HEK293 (cell line): ENCODE measurements at regions not wholly inside any gene's neighbourhood (a gene's known extent, or its start where the extent isn't known, plus 50 kb on each side); places are given as distances from the start of the nearest gene placed in this dataset.

Source experiments
- CTCF ChIA-PET: fragments of 350-600 bp; formaldehyde crosslinking; extraction: SDS; loops from one replicate; lab custom pipeline; 2021; ENCODE audit warnings: antibody characterized with exemption; lab: Yijun Ruan, JAX
- POLR2A ChIA-PET: fragments of 300-600 bp; formaldehyde crosslinking; extraction: SDS; loops from one replicate; lab custom pipeline; 2020; ENCODE audit warnings: antibody characterized with exemption, inconsistent platforms; lab: Yijun Ruan, JAX
- H3K27ac ChIP-seq: fragments of 200-500 bp; sonication (Bioruptor generic); 2 replicates; pipeline ENCODE4 v1.5.1; 2014; ENCODE audit warnings: low read depth, low read length, control low read depth, inconsistent platforms; ENCODE audit errors: extremely low read depth
- H3K36me3 ChIP-seq, 2 experiments: fragments of 200-500 bp in 1 of 2; sonication (Bioruptor generic) in 1 of 2; 1 replicate in 1 of 2; 2 replicates in 1 of 2; pipeline ENCODE4 v1.5.1; 2014 to 2017; ENCODE audit warnings: inconsistent platforms in 2 of 2, low read length in 2 of 2; ENCODE audit not compliant: control insufficient read depth in 2 of 2, insufficient read depth in 1 of 2
- H3K4me1 ChIP-seq: fragments of 200-500 bp; sonication (Bioruptor generic); 2 replicates; pipeline ENCODE4 v1.5.1; 2014; ENCODE audit warnings: mild to moderate bottlenecking, low read length, inconsistent platforms; ENCODE audit not compliant: control insufficient read depth, insufficient read depth
- H3K4me3 ChIP-seq: 2 replicates; pipeline ENCODE4 v1.5.1; 2011; ENCODE audit warnings: low read depth, mild to moderate bottlenecking, control low read depth, low read length, moderate library complexity
- H3K9me3 ChIP-seq: fragments of 200-500 bp; sonication (Bioruptor generic); 2 replicates; pipeline ENCODE4 v1.5.1; 2014; ENCODE audit warnings: low read depth, low read length, inconsistent platforms; ENCODE audit not compliant: control insufficient read depth, insufficient read depth
- GLI4 ChIP-seq: fragments of 450-650 bp; formaldehyde crosslinking; IDR thresholded peaks from 2 replicates; pipeline ENCODE4 v1.5.1; 2016; ENCODE audit warnings: missing biosample characterization, missing genetic modification characterization
- KLF10 ChIP-seq: fragments of 450-650 bp; IDR thresholded peaks from 2 replicates; pipeline ENCODE4 v1.5.1; 2018; ENCODE audit warnings: missing biosample characterization, mild to moderate bottlenecking, missing genetic modification characterization
- MYNN ChIP-seq: fragments of 450-650 bp; formaldehyde crosslinking; IDR thresholded peaks from 2 replicates; pipeline ENCODE4 v1.5.1; 2016; ENCODE audit warnings: missing biosample characterization, missing genetic modification characterization, borderline replicate concordance
- OVOL3 ChIP-seq: fragments of 450-650 bp; formaldehyde crosslinking; IDR thresholded peaks from 2 replicates; pipeline ENCODE4 v1.5.1; 2016; ENCODE audit warnings: missing biosample characterization, missing genetic modification characterization
- PRDM1 ChIP-seq: fragments of 450-650 bp; formaldehyde crosslinking; IDR thresholded peaks from 2 replicates; pipeline ENCODE4; 2016; ENCODE audit warnings: missing biosample characterization, missing genetic modification characterization
- RBAK ChIP-seq: fragments of 450-650 bp; formaldehyde crosslinking; IDR thresholded peaks from 2 replicates; pipeline ENCODE4 v1.5.1; 2016; ENCODE audit warnings: missing biosample characterization, missing genetic modification characterization
- ZBTB8A ChIP-seq: fragments of 450-650 bp; formaldehyde crosslinking; IDR thresholded peaks from 2 replicates; pipeline ENCODE4 v1.5.1; 2016; ENCODE audit warnings: missing biosample characterization, missing genetic modification characterization
- ZNF114 ChIP-seq: fragments of 450-650 bp; formaldehyde crosslinking; IDR thresholded peaks from 2 replicates; pipeline ENCODE4 v1.5.0; 2017; ENCODE audit warnings: missing biosample characterization, missing genetic modification characterization
- ZNF211 ChIP-seq: fragments of 450-650 bp; formaldehyde crosslinking; IDR thresholded peaks from 2 replicates; pipeline ENCODE4 v1.5.1; 2016; ENCODE audit warnings: low read depth, missing biosample characterization, missing genetic modification characterization
- ZNF24 ChIP-seq: fragments of 450-650 bp; formaldehyde crosslinking; IDR thresholded peaks from 2 replicates; pipeline ENCODE4 v1.5.1; 2016; ENCODE audit warnings: missing biosample characterization, missing genetic modification characterization
- ZNF354C ChIP-seq: fragments of 450-650 bp; formaldehyde crosslinking; IDR thresholded peaks from 2 replicates; pipeline ENCODE4 v1.5.1; 2016; ENCODE audit warnings: missing biosample characterization, missing genetic modification characterization, low read depth, borderline replicate concordance
- ZNF391 ChIP-seq: fragments of 450-650 bp; formaldehyde crosslinking; IDR thresholded peaks from 2 replicates; pipeline ENCODE4 v1.5.1; 2016; ENCODE audit warnings: low read depth, missing biosample characterization, missing genetic modification characterization, borderline replicate concordance
- ZNF510 ChIP-seq: fragments of 450-650 bp; formaldehyde crosslinking; IDR thresholded peaks from 2 replicates; pipeline ENCODE4 v1.5.1; 2018; ENCODE audit warnings: mild to moderate bottlenecking, missing genetic modification characterization, missing biosample characterization; ENCODE audit not compliant: insufficient replicate concordance
- ZNF555 ChIP-seq: fragments of 450-650 bp; formaldehyde crosslinking; conservative IDR thresholded peaks from 2 replicates; pipeline ENCODE4 v1.5.1; 2017; ENCODE audit warnings: missing biosample characterization, mild to moderate bottlenecking, missing genetic modification characterization, inconsistent platforms
- ZSCAN5A ChIP-seq: fragments of 450-650 bp; formaldehyde crosslinking; IDR thresholded peaks from 2 replicates; pipeline ENCODE4 v1.5.1; 2016; ENCODE audit warnings: missing biosample characterization, missing genetic modification characterization
- ZXDB ChIP-seq: fragments of 450-650 bp; formaldehyde crosslinking; IDR thresholded peaks from 2 replicates; pipeline ENCODE4 v1.5.1; 2016; ENCODE audit warnings: missing biosample characterization, missing genetic modification characterization
- TF ChIP-seq, protein P1 (sequence below): fragments of 450-650 bp; formaldehyde crosslinking; conservative IDR thresholded peaks from 2 replicates; pipeline ENCODE4 v1.5.1; 2016; ENCODE audit warnings: low read depth, missing biosample characterization, missing genetic modification characterization
- TF ChIP-seq, protein P2 (sequence below): fragments of 450-650 bp; formaldehyde crosslinking; IDR thresholded peaks from 2 replicates; pipeline ENCODE4 v1.5.1; 2017; ENCODE audit warnings: missing biosample characterization, missing genetic modification characterization
- TF ChIP-seq, protein P3 (sequence below): fragments of 450-650 bp; formaldehyde crosslinking; IDR thresholded peaks from 2 replicates; pipeline ENCODE4 v1.5.1; 2016; ENCODE audit warnings: missing biosample characterization, missing genetic modification characterization, borderline replicate concordance
- TF ChIP-seq, protein P4 (sequence below): fragments of 450-650 bp; formaldehyde crosslinking; IDR thresholded peaks from 2 replicates; pipeline ENCODE4; 2016; ENCODE audit warnings: missing biosample characterization, missing genetic modification characterization

GRCh38 chr13:53408847-53409568, 380.4 kb downstream of the OLFM4 start (continued):
- TF ChIP-seq, protein P1, sequence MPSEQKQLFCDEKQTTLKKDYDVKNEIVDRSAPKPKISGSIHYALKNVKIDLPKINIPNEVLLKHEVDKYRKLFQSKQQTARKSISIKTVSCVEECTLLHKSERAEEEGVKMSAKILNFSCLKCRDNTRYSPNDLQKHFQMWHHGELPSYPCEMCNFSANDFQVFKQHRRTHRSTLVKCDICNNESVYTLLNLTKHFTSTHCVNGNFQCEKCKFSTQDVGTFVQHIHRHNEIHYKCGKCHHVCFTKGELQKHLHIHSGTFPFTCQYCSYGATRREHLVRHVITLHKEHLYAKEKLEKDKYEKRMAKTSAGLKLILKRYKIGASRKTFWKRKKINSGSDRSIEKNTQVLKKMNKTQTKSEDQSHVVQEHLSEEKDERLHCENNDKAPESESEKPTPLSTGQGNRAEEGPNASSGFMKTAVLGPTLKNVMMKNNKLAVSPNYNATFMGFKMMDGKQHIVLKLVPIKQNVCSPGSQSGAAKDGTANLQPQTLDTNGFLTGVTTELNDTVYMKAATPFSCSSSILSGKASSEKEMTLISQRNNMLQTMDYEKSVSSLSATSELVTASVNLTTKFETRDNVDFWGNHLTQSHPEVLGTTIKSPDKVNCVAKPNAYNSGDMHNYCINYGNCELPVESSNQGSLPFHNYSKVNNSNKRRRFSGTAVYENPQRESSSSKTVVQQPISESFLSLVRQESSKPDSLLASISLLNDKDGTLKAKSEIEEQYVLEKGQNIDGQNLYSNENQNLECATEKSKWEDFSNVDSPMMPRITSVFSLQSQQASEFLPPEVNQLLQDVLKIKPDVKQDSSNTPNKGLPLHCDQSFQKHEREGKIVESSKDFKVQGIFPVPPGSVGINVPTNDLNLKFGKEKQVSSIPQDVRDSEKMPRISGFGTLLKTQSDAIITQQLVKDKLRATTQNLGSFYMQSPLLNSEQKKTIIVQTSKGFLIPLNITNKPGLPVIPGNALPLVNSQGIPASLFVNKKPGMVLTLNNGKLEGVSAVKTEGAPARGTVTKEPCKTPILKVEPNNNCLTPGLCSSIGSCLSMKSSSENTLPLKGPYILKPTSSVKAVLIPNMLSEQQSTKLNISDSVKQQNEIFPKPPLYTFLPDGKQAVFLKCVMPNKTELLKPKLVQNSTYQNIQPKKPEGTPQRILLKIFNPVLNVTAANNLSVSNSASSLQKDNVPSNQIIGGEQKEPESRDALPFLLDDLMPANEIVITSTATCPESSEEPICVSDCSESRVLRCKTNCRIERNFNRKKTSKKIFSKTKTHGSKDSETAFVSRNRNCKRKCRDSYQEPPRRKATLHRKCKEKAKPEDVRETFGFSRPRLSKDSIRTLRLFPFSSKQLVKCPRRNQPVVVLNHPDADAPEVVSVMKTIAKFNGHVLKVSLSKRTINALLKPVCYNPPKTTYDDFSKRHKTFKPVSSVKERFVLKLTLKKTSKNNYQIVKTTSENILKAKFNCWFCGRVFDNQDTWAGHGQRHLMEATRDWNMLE (tag by site-specific recombination), result no peak
- TF ChIP-seq PRDM1 (tag by site-specific recombination) (no peak), GLI4 (no peak), MYNN (tag by site-specific recombination) (no peak)

- no peak overlapping the region for H3K4me3 ChIP-seq
- no peaks in the 10 kb centered on the region for H3K36me3 ChIP-seq
- H3K4me1 ChIP-seq, result no peaks in the 10 kb centered on the region
- CTCF ChIA-PET, result interaction anchor here (1.0 kb wide), 1 partner anchor 30 kb away, joined by 3 read pairs; no protein-coding TSS in a partner anchor
- POLR2A ChIA-PET, result no interaction called here
- H3K27ac ChIP-seq, result no peak overlapping the region
- no peaks in the 10 kb centered on the region for H3K9me3 ChIP-seq
- no peak for TF ChIP-seq ZNF211 (tag by site-specific recombination)
- TF ChIP-seq ZSCAN5A (tag by site-specific recombination), result no peak
- no peak for TF ChIP-seq ZNF510 (tag by site-specific recombination)
- TF ChIP-seq, protein P2, sequence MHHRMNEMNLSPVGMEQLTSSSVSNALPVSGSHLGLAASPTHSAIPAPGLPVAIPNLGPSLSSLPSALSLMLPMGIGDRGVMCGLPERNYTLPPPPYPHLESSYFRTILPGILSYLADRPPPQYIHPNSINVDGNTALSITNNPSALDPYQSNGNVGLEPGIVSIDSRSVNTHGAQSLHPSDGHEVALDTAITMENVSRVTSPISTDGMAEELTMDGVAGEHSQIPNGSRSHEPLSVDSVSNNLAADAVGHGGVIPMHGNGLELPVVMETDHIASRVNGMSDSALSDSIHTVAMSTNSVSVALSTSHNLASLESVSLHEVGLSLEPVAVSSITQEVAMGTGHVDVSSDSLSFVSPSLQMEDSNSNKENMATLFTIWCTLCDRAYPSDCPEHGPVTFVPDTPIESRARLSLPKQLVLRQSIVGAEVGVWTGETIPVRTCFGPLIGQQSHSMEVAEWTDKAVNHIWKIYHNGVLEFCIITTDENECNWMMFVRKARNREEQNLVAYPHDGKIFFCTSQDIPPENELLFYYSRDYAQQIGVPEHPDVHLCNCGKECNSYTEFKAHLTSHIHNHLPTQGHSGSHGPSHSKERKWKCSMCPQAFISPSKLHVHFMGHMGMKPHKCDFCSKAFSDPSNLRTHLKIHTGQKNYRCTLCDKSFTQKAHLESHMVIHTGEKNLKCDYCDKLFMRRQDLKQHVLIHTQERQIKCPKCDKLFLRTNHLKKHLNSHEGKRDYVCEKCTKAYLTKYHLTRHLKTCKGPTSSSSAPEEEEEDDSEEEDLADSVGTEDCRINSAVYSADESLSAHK, result no peak
- no peak for TF ChIP-seq ZNF555 (tag by site-specific recombination)
- TF ChIP-seq ZXDB, result no peak
- no peak for TF ChIP-seq ZNF114
- no peak for TF ChIP-seq OVOL3 (tag by site-specific recombination)
- no peak for TF ChIP-seq ZNF24 (tag by site-specific recombination)
- no peak for TF ChIP-seq ZNF391 (tag by site-specific recombination)
- no peak for TF ChIP-seq KLF10 (tag by site-specific recombination)
- TF ChIP-seq, protein P3, sequence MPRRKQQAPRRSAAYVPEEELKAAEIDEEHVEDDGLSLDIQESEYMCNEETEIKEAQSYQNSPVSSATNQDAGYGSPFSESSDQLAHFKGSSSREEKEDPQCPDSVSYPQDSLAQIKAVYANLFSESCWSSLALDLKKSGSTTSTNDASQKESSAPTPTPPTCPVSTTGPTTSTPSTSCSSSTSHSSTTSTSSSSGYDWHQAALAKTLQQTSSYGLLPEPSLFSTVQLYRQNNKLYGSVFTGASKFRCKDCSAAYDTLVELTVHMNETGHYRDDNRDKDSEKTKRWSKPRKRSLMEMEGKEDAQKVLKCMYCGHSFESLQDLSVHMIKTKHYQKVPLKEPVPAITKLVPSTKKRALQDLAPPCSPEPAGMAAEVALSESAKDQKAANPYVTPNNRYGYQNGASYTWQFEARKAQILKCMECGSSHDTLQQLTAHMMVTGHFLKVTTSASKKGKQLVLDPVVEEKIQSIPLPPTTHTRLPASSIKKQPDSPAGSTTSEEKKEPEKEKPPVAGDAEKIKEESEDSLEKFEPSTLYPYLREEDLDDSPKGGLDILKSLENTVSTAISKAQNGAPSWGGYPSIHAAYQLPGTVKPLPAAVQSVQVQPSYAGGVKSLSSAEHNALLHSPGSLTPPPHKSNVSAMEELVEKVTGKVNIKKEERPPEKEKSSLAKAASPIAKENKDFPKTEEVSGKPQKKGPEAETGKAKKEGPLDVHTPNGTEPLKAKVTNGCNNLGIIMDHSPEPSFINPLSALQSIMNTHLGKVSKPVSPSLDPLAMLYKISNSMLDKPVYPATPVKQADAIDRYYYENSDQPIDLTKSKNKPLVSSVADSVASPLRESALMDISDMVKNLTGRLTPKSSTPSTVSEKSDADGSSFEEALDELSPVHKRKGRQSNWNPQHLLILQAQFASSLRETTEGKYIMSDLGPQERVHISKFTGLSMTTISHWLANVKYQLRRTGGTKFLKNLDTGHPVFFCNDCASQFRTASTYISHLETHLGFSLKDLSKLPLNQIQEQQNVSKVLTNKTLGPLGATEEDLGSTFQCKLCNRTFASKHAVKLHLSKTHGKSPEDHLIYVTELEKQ (tag by site-specific recombination), result no peak
- no peak for TF ChIP-seq ZBTB8A (tag by site-specific recombination)
- TF ChIP-seq, protein P4, sequence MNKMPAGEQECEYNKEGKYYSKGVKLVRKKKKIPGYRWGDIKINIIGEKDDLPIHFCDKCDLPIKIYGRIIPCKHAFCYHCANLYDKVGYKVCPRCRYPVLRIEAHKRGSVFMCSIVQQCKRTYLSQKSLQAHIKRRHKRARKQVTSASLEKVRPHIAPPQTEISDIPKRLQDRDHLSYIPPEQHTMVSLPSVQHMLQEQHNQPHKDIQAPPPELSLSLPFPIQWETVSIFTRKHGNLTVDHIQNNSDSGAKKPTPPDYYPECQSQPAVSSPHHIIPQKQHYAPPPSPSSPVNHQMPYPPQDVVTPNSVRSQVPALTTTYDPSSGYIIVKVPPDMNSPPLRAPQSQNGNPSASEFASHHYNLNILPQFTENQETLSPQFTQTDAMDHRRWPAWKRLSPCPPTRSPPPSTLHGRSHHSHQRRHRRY, result no peak
- no peak for TF ChIP-seq RBAK (tag by site-specific recombination)
- no peak for TF ChIP-seq ZNF354C (tag by site-specific recombination)
- TF ChIP-seq GLI4, result no peak
Observed at GRCh38 chr13:53411463-53411862, 382.9 kb downstream of the OLFM4 start.
